ENCODE measurements at regions not wholly inside any gene's neighbourhood (a gene's known extent, or its start where the extent isn't known, plus 50 kb on each side); places are given as distances from the start of the nearest gene placed in this dataset.

GRCh38 chr4:125979950-125980349, 665.2 kb downstream of the FAT4 start:
- TF ChIP-seq GABPA (IDR thresholded peaks at IDR 0.05; ENCODE audit: low read depth) (no peak), SPI1 (IDR thresholded peaks at IDR 0.05; ENCODE audit: borderline replicate concordance, low read depth) (no peak), POLR2AphosphoS5 (IDR thresholded peaks at IDR 0.05; ENCODE audit: low read depth) (no peak), CTCF (IDR thresholded peaks at IDR 0.05; ENCODE audit: insufficient read depth, low read length) (no peak), REST (IDR thresholded peaks at IDR 0.05; ENCODE audit: insufficient replicate concordance, low read depth) (no peak)
- H3K27ac ChIP-seq (replicated peaks), result no peak overlapping the region
- no peaks in the 10 kb centered on the region for H3K27me3 ChIP-seq (ENCODE audit: insufficient read depth, poor library complexity, severe bottlenecking)
- H3K4me3 ChIP-seq (replicated peaks; ENCODE audit: insufficient read depth, low read length), result no peak overlapping the region
- no peak for DNase-seq (ENCODE audit: low read depth in 1 of 2, low spot score in 1 of 2)

GRCh38 chr4:125983168-125983567, 668.4 kb downstream of the FAT4 start:
- Histone ChIP-seq H3K4me3 (replicated peaks; ENCODE audit: insufficient read depth, low read length) (no peak overlapping the region), H3K27ac (replicated peaks) (no peak overlapping the region), H3K27me3 (ENCODE audit: insufficient read depth, poor library complexity, severe bottlenecking) (no peaks in the 10 kb centered on the region)
- TF ChIP-seq CTCF (IDR thresholded peaks at IDR 0.05; ENCODE audit: insufficient read depth, low read length), result no peak
- no peak for TF ChIP-seq SPI1 (IDR thresholded peaks at IDR 0.05; ENCODE audit: borderline replicate concordance, low read depth)
- no peak for TF ChIP-seq GABPA (IDR thresholded peaks at IDR 0.05; ENCODE audit: low read depth)
- TF ChIP-seq POLR2AphosphoS5 (IDR thresholded peaks at IDR 0.05; ENCODE audit: low read depth), result no peak
- no peak for TF ChIP-seq REST (IDR thresholded peaks at IDR 0.05; ENCODE audit: insufficient replicate concordance, low read depth)
- DNase-seq (ENCODE audit: low read depth in 1 of 2, low spot score in 1 of 2), result no peak

GRCh38 chr4:125985856-125986255, 671.1 kb downstream of the FAT4 start:
- Histone ChIP-seq H3K4me3 (replicated peaks; ENCODE audit: insufficient read depth, low read length) (no peak overlapping the region), H3K27ac (replicated peaks) (no peak overlapping the region), H3K27me3 (ENCODE audit: insufficient read depth, poor library complexity, severe bottlenecking) (no peaks in the 10 kb centered on the region)
- DNase-seq (ENCODE audit: low read depth in 1 of 2, low spot score in 1 of 2), result no peak
- TF ChIP-seq GABPA (IDR thresholded peaks at IDR 0.05; ENCODE audit: low read depth), result no peak
- no peak for TF ChIP-seq CTCF (IDR thresholded peaks at IDR 0.05; ENCODE audit: insufficient read depth, low read length)
- no peak for TF ChIP-seq REST (IDR thresholded peaks at IDR 0.05; ENCODE audit: insufficient replicate concordance, low read depth)
- TF ChIP-seq SPI1 (IDR thresholded peaks at IDR 0.05; ENCODE audit: borderline replicate concordance, low read depth), result no peak
- no peak for TF ChIP-seq POLR2AphosphoS5 (IDR thresholded peaks at IDR 0.05; ENCODE audit: low read depth)

All from HL-60 (cell line).